SK-N-SH (cell line): ENCODE measurements at regions not wholly inside any gene's neighbourhood (a gene's known extent, or its start where the extent isn't known, plus 50 kb on each side); places are given as distances from the start of the nearest gene placed in this dataset.

Experiments
- CTCF ChIA-PET: fragments of 300-600, 350-600 bp; formaldehyde crosslinking; extraction: SDS; loops from one replicate; lab custom pipeline; 2021; lab: Yijun Ruan, JAX
- POLR2A ChIA-PET: fragments of 350-600 bp; sonication (Branson Sonifier 250); formaldehyde crosslinking; extraction: SDS; loops from one replicate; lab custom pipeline; 2020; ENCODE audit warnings: antibody characterized with exemption, inconsistent platforms; lab: Yijun Ruan, JAX
- DNase-seq: peaks from one replicate; pipeline ENCODE4 v3.0.0; 2012
- H2AFZ ChIP-seq: fragments of 200-600 bp; sonication (generic); 2 replicates; pipeline ENCODE4 v1.8.1; 2016; ENCODE audit warnings: antibody characterized with exemption, mild to moderate bottlenecking, low read depth
- H3F3A ChIP-seq: fragments of 200-600 bp; sonication (generic); replicated peaks from 2 replicates; pipeline ENCODE3; 2016; ENCODE audit warnings: antibody characterized with exemption, mild to moderate bottlenecking; ENCODE audit not compliant: insufficient read depth
- H3K27ac ChIP-seq, 2 experiments: fragments of 200-500 bp in 1 of 2; fragments of 200-600 bp in 1 of 2; sonication (Bioruptor generic) in 1 of 2; sonication (generic), shearing (Covaris generic) in 1 of 2; 2 replicates each; pipeline versions ENCODE4 v1.5.1 to v1.6.1; 2014 to 2016; ENCODE audit warnings: low read depth in 2 of 2, inconsistent platforms in 1 of 2, low read length in 1 of 2, mild to moderate bottlenecking in 1 of 2, mixed read lengths in 1 of 2
- H3K27me3 ChIP-seq: fragments of 200-600 bp; sonication (generic), shearing (Covaris generic); 2 replicates; pipeline ENCODE4 v1.6.1; 2016; ENCODE audit warnings: mixed run types; ENCODE audit not compliant: insufficient read depth
- H3K36me3 ChIP-seq, 2 experiments: fragments of 200-500 bp in 1 of 2; fragments of 200-600 bp in 1 of 2; sonication (Bioruptor generic) in 1 of 2; sonication (generic) in 1 of 2; replicated peaks in 1 of 2; 2 replicates each; pipeline versions ENCODE3 to v1.5.1; 2014 to 2016; ENCODE audit warnings: low read length in 1 of 2, mild to moderate bottlenecking in 1 of 2; ENCODE audit not compliant: insufficient read depth in 2 of 2, control insufficient read depth in 1 of 2
- H3K4me1 ChIP-seq, 2 experiments: fragments of 200-500 bp in 1 of 2; fragments of 200-600 bp in 1 of 2; sonication (Bioruptor generic) in 1 of 2; sonication (generic), shearing (Covaris generic) in 1 of 2; 2 replicates each; pipeline versions ENCODE4 v1.5.1 to v1.6.1; 2014 to 2016; ENCODE audit warnings: low read depth in 1 of 2, low read length in 1 of 2, mixed run types in 1 of 2; ENCODE audit not compliant: insufficient read depth in 2 of 2, control insufficient read depth in 1 of 2
- H3K4me2 ChIP-seq: fragments of 200-600 bp; sonication (generic), shearing (Covaris generic); 2 replicates; pipeline ENCODE4 v1.6.1; 2017; ENCODE audit warnings: mixed run types
- H3K4me3 ChIP-seq, 2 experiments: fragments of 200-500 bp in 1 of 2; fragments of 200-600 bp in 1 of 2; sonication (Bioruptor generic) in 1 of 2; sonication (generic), shearing (Covaris generic) in 1 of 2; 2 replicates each; pipeline versions ENCODE4 v1.5.1 to v1.8.1; 2014 to 2016; ENCODE audit warnings: low read depth in 2 of 2, inconsistent platforms in 1 of 2, low read length in 1 of 2, mild to moderate bottlenecking in 1 of 2, mixed read lengths in 1 of 2, moderate library complexity in 1 of 2
- H3K79me2 ChIP-seq: fragments of 200-600 bp; sonication (generic); 2 replicates; pipeline ENCODE4 v1.8.1; 2017; ENCODE audit warnings: mild to moderate bottlenecking; ENCODE audit not compliant: insufficient read depth
- H3K9ac ChIP-seq: fragments of 200-600 bp; sonication (generic); 2 replicates; pipeline ENCODE4 v1.6.1; 2017; ENCODE audit warnings: mixed run types
- H3K9me2 ChIP-seq: fragments of 200-600 bp; sonication (generic); 2 replicates; pipeline ENCODE4 v1.6.1; 2017; ENCODE audit warnings: mixed run types
- H3K9me3 ChIP-seq: fragments of 200-600 bp; sonication (generic); 2 replicates; pipeline ENCODE4 v1.6.1; 2017; ENCODE audit warnings: mixed run types, mild to moderate bottlenecking, moderate library complexity
- H4K20me1 ChIP-seq: fragments of 200-600 bp; sonication (generic); 2 replicates; pipeline ENCODE4 v1.6.1; 2017; ENCODE audit warnings: mild to moderate bottlenecking, mixed run types; ENCODE audit not compliant: insufficient read depth
- CTCF ChIP-seq: fragments of 200-600 bp; sonication (generic); IDR thresholded peaks from 2 replicates; pipeline ENCODE4 v1.6.1; 2017; ENCODE audit warnings: antibody characterized with exemption, mild to moderate bottlenecking, moderate library complexity
- EP300 ChIP-seq, 2 experiments: IDR thresholded peaks; 2 replicates each; pipeline versions ENCODE4 v1.4.0 to v1.6.1; 2012; ENCODE audit warnings: borderline replicate concordance in 1 of 2, low read depth in 1 of 2, low read length in 1 of 2
- FOXJ3 ChIP-seq: sonication (generic); formaldehyde crosslinking; IDR thresholded peaks from 2 replicates; pipeline ENCODE4 v1.5.1; 2020; ENCODE audit warnings: mild to moderate bottlenecking, missing genetic modification reagents
- FOXM1 ChIP-seq: IDR thresholded peaks from 2 replicates; pipeline ENCODE4 v1.4.0; 2012; ENCODE audit warnings: low read depth, mild to moderate bottlenecking
- GATA2 ChIP-seq: sonication (generic); formaldehyde crosslinking; IDR thresholded peaks from 2 replicates; pipeline ENCODE4 v1.5.0; 2020; ENCODE audit warnings: mild to moderate bottlenecking, missing genetic modification reagents
- MAX ChIP-seq: IDR thresholded peaks from 2 replicates; pipeline ENCODE4 v1.4.0; 2012; ENCODE audit warnings: low read depth
- MEF2A ChIP-seq: IDR thresholded peaks from 2 replicates; pipeline ENCODE4 v1.4.0; 2012; ENCODE audit warnings: low read depth, borderline replicate concordance
- MXI1 ChIP-seq: IDR thresholded peaks from 2 replicates; pipeline ENCODE4 v1.6.1; 2012; ENCODE audit warnings: mild to moderate bottlenecking, low read depth, low read length, improper control_type of control experiment
- NFIC ChIP-seq: IDR thresholded peaks from 2 replicates; pipeline ENCODE4 v1.4.0; 2012; ENCODE audit warnings: borderline replicate concordance
- NRF1 ChIP-seq: IDR thresholded peaks from 2 replicates; pipeline ENCODE4 v1.6.1; 2012; ENCODE audit warnings: low read depth, mild to moderate bottlenecking, low read length
- PBX3 ChIP-seq: IDR thresholded peaks from 2 replicates; pipeline ENCODE4; 2012
- RFX5 ChIP-seq: IDR thresholded peaks from 2 replicates; pipeline ENCODE4 v1.6.1; 2012; ENCODE audit warnings: mild to moderate bottlenecking, improper control_type of control experiment, low read length
- RXRA ChIP-seq: IDR thresholded peaks from 2 replicates; pipeline ENCODE4 v1.4.0; 2012; ENCODE audit warnings: low read depth, mild to moderate bottlenecking, borderline replicate concordance
- SMC3 ChIP-seq: IDR thresholded peaks from 2 replicates; pipeline ENCODE4 v1.6.1; 2012; ENCODE audit warnings: low read depth, low read length, improper control_type of control experiment
- TAF1 ChIP-seq: IDR thresholded peaks from 2 replicates; pipeline ENCODE4 v1.6.1; 2012; ENCODE audit warnings: low read depth, mild to moderate bottlenecking, low read length, moderate library complexity, borderline replicate concordance
- TCF12 ChIP-seq: IDR thresholded peaks from 2 replicates; pipeline ENCODE4 v1.4.0; 2012
- TEAD4 ChIP-seq: IDR thresholded peaks from 2 replicates; pipeline ENCODE4 v1.4.0; 2012; ENCODE audit warnings: mild to moderate bottlenecking, borderline replicate concordance; ENCODE audit not compliant: insufficient read depth
- USF1 ChIP-seq: IDR thresholded peaks from 2 replicates; pipeline ENCODE4 v1.4.0; 2012; ENCODE audit warnings: low read depth, borderline replicate concordance
- YY1 ChIP-seq: IDR thresholded peaks from 2 replicates; pipeline ENCODE4 v1.4.0; 2012; ENCODE audit warnings: low read depth, mild to moderate bottlenecking
- WGBS: methylation state at CpG from one replicate; pipeline ENCODE4 v1.1.6; 2017; ENCODE audit warnings: low lambda C conversion rate; 5-methylcytosine and 5-hydroxymethylcytosine counted together
- TF ChIP-seq, protein P1 (sequence below): IDR thresholded peaks from 2 replicates; pipeline ENCODE4 v1.6.1; 2012; ENCODE audit warnings: mild to moderate bottlenecking, low read depth, low read length, moderate library complexity

DNA sequence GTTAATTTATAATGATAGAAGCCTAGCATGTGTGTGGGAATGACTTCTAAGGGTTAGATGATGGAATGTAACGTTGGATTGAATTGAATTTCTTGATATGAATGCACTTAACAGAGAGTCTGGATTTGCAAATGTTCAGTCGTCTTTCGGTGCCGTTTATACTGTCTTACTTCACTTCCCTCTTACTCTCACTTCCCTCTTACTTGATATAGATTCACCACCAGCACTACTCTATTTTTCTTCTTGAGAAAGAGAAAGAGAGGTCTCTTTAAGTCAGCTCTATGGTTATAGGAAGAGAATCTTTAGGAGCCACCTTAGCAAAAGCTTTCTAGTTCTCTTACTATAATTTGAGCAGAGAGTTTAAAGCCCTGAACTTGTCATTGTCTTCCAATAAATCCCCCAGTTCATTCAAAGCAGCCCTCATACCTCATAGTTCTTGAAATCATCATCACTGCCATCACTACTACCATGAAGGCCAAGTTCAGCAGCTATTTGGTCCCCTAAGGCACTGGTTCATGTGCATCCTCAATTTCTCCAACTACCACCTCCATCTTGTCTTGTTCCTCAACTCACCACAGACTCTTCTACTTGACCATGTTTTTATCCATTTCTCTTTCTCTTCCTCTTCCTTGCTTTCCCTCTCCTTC lies 501.7 kb upstream of the TCF4 start (continued):
- TF ChIP-seq NRF1 (no peak), TCF12 (no peak), MEF2A (no peak)
- TF ChIP-seq, protein P1, sequence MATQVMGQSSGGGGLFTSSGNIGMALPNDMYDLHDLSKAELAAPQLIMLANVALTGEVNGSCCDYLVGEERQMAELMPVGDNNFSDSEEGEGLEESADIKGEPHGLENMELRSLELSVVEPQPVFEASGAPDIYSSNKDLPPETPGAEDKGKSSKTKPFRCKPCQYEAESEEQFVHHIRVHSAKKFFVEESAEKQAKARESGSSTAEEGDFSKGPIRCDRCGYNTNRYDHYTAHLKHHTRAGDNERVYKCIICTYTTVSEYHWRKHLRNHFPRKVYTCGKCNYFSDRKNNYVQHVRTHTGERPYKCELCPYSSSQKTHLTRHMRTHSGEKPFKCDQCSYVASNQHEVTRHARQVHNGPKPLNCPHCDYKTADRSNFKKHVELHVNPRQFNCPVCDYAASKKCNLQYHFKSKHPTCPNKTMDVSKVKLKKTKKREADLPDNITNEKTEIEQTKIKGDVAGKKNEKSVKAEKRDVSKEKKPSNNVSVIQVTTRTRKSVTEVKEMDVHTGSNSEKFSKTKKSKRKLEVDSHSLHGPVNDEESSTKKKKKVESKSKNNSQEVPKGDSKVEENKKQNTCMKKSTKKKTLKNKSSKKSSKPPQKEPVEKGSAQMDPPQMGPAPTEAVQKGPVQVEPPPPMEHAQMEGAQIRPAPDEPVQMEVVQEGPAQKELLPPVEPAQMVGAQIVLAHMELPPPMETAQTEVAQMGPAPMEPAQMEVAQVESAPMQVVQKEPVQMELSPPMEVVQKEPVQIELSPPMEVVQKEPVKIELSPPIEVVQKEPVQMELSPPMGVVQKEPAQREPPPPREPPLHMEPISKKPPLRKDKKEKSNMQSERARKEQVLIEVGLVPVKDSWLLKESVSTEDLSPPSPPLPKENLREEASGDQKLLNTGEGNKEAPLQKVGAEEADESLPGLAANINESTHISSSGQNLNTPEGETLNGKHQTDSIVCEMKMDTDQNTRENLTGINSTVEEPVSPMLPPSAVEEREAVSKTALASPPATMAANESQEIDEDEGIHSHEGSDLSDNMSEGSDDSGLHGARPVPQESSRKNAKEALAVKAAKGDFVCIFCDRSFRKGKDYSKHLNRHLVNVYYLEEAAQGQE = no peak

DNA sequence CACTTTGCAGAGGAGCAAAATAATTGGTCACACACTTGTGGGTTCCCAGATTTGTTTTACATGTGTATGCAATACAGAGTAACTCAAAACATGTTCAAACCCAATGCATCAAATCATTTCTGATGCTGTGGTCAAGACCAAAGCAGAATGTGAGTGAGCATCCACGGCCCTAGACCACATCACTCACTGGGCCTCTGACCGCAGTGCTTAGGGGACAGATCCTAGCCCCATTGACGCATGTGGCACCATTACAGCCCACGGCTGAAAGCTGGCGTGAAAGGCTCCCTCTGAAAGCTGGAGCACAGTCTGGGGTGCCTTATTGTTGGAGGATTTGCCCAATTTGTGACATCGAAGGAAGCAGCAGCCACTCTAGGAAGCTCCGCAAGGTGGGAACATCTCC lies 498.8 kb upstream of the TCF4 start:
- Histone ChIP-seq H3K4me3 (no peak overlapping the region), H3K79me2 (no peaks in the 10 kb centered on the region), H3K27ac (no peak overlapping the region), H3K4me2 (no peak overlapping the region), H3K9me2 (no peaks in the 10 kb centered on the region), H3K27me3 (no peaks in the 10 kb centered on the region), H3K9me3 (no peaks in the 10 kb centered on the region), H4K20me1 (no peaks in the 10 kb centered on the region), H3K9ac (no peak overlapping the region), H3K36me3 (no peaks in the 10 kb centered on the region), H3F3A (peaks cover 5% of the 10 kb centered on the region), H3K4me1 (peaks cover 15 to 22% of the 10 kb centered on the region in 2 experiments), H2AFZ (no peak overlapping the region)
- POLR2A ChIA-PET = no interaction called here
- 77% methylated on average over 7 of the region's 7 CpGs for WGBS
- CTCF ChIA-PET = no interaction called here
- no peak for TF ChIP-seq SMC3
- TF ChIP-seq RXRA = no peak
- no peak for TF ChIP-seq PBX3
- no peak for TF ChIP-seq FOXJ3 (CRISPR knock-in tag)
- no peak for TF ChIP-seq RFX5
- no peak for TF ChIP-seq CTCF
- TF ChIP-seq, protein P1 = no peak
- TF ChIP-seq MAX = no peak
- no peak for TF ChIP-seq EP300 (IDR thresholded peaks at IDR 0.05; ENCODE audit: borderline replicate concordance in 1 of 2, low read depth in 1 of 2, low read length in 1 of 2)
- no peak for TF ChIP-seq USF1
- no peak for TF ChIP-seq TAF1
- no peak for TF ChIP-seq YY1
- no peak for TF ChIP-seq MXI1
- TF ChIP-seq MEF2A = no peak
- no peak for TF ChIP-seq FOXM1
- no peak for TF ChIP-seq GATA2 (CRISPR knock-in tag)
- no peak for TF ChIP-seq NFIC
- no peak for TF ChIP-seq TEAD4
- no peak for DNase-seq
